Fibroblast of villous mesenchyme (primary cell): ENCODE measurements at regions not wholly inside any gene's neighbourhood (a gene's known extent, or its start where the extent isn't known, plus 50 kb on each side); places are given as distances from the start of the nearest gene placed in this dataset.

Experiments used
- DNase-seq: peaks from one replicate; pipeline ENCODE4 v3.0.0-alpha.2; 2010; ENCODE audit warnings: low read depth
- H3K4me3 ChIP-seq: 2 replicates; pipeline ENCODE4 v1.5.1; 2011; ENCODE audit warnings: low read depth, mild to moderate bottlenecking, low read length
- TF ChIP-seq, protein P1 (sequence below): IDR thresholded peaks from 2 replicates; pipeline ENCODE4 v1.5.1; 2012; ENCODE audit warnings: low read depth, mild to moderate bottlenecking, low read length; ENCODE audit not compliant: insufficient read depth

DNA sequence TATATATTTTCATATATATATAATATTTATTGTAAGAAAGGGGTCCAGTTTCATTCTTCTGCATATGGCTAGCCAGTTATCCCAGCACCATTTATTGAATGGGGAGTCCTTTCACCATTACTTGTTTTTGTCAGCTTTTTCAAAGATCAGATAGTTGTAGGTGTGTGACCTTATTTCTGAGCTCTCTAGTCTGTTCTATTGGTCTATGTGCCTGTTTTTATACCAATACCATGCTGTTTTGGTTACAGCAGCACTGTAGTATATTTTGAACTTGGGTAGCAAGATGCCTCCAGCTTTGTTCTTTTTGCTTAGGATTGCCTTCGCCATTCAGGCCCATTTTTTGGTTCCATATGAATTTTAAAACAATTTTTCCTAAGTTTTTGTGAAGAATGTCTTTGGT lies 320.1 kb downstream of the CDH2 start:
- no peak overlapping the region for H3K4me3 ChIP-seq
- no peak for DNase-seq
- TF ChIP-seq, protein P1, sequence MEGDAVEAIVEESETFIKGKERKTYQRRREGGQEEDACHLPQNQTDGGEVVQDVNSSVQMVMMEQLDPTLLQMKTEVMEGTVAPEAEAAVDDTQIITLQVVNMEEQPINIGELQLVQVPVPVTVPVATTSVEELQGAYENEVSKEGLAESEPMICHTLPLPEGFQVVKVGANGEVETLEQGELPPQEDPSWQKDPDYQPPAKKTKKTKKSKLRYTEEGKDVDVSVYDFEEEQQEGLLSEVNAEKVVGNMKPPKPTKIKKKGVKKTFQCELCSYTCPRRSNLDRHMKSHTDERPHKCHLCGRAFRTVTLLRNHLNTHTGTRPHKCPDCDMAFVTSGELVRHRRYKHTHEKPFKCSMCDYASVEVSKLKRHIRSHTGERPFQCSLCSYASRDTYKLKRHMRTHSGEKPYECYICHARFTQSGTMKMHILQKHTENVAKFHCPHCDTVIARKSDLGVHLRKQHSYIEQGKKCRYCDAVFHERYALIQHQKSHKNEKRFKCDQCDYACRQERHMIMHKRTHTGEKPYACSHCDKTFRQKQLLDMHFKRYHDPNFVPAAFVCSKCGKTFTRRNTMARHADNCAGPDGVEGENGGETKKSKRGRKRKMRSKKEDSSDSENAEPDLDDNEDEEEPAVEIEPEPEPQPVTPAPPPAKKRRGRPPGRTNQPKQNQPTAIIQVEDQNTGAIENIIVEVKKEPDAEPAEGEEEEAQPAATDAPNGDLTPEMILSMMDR: no peak

GRCh38 chr18:27855486-27855885 lies 321.4 kb downstream of the CDH2 start:
- no peak overlapping the region for H3K4me3 ChIP-seq
- DNase-seq: no peak
- TF ChIP-seq, protein P1: no peak

- TF ChIP-seq, protein P1: no peak
Observed at GRCh38 chr18:27854631-27855030, 322.3 kb downstream of the CDH2 start.

DNA sequence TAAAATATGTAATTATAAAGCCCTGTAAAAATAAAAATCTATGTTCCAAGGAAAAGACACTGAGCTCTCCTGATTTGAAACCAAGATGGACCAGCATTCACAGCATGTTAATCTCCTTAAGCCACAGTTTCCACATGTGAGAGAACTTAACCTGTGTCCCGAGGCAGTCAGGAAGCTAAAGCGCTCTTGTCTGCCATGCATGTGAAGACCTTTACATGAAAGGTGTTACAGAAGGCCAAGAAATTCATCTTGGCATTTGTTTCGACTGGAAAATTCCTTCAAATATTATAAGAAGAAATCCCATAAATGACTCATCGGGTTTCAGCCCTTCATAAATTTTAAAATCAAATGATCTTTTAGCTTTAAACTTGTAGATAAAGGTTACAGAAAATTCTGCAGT lies 328.6 kb downstream of the CDH2 start:
- no peak for DNase-seq
- no peak overlapping the region for H3K4me3 ChIP-seq
- TF ChIP-seq, protein P1: no peak

More at GRCh38 chr18:27854631-27855030, 322.3 kb downstream of the CDH2 start:
- H3K4me3 ChIP-seq: no peak overlapping the region
- DNase-seq: no peak

- peak; percentile 60 for DNase-seq
- H3K4me3 ChIP-seq: no peak overlapping the region
- TF ChIP-seq, protein P1: no peak
Observed at GRCh38 chr18:27847412-27847811, 329.5 kb downstream of the CDH2 start.

DNA sequence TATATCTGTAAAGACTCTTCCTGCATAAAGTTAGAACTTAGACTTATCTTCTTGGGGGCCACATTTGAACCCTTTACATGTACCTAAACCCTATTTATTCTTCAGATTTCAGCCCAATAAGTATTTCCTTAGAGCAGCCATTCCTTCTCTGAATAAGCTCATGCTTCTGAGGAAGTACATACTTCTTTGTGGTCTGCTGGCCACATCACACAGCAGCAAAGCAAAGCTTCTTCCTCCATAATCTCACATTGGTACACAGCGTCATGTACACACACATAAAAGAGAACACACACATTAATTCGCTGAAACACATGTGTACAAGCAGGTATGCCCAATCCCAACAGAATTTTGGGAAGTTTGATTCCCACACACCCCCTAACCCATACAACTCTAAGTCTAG lies 331.0 kb downstream of the CDH2 start:
- DNase-seq: peak; percentile 33
- H3K4me3 ChIP-seq: no peak overlapping the region
- TF ChIP-seq, protein P1: no peak

- DNase-seq: peak; percentile 81
- TF ChIP-seq, protein P1: no peak
- H3K4me3 ChIP-seq: no peak overlapping the region
Observed at GRCh38 chr18:27843783-27844777, 332.9 kb downstream of the CDH2 start.
